CD4-positive, alpha-beta T cell treated with Interleukin-1 beta for 1 hour (primary cell): ENCODE measurements at regions not wholly inside any gene's neighbourhood (a gene's known extent, or its start where the extent isn't known, plus 50 kb on each side); places are given as distances from the start of the nearest gene placed in this dataset.
"Not testable (repeated sequence)": the region's sequence is repeated elsewhere in the genome, so short reads cannot be mapped to it uniquely, and the experiment has no call there.

Source experiments
- DNase-seq, 2 donors: peaks; one replicate each; pipeline ENCODE4 v3.0.0-alpha.2; 2020 to 2022

- no peak for DNase-seq
Observed at GRCh38 chr2:6073191-6074088, 381.3 kb downstream of the SOX11 start.

GRCh38 chr2:6074089-6074643 lies 382.0 kb downstream of the SOX11 start:
- no peak for DNase-seq

GRCh38 chr2:6077585-6077984 lies 385.4 kb downstream of the SOX11 start:
- DNase-seq = no peak

GRCh38 chr2:6078414-6078813 lies 386.2 kb downstream of the SOX11 start:
- no peak for DNase-seq

- no peak for DNase-seq
Observed at GRCh38 chr2:6079405-6079804, 387.2 kb downstream of the SOX11 start.

- DNase-seq = no peak
Observed at GRCh38 chr2:6080932-6081753, 389.0 kb downstream of the SOX11 start.

- no peak for DNase-seq
Observed at GRCh38 chr2:6081955-6082624, 389.9 kb downstream of the SOX11 start.

- no peak for DNase-seq
Observed at GRCh38 chr2:6082625-6083018, 390.4 kb downstream of the SOX11 start.

GRCh38 chr2:6083136-6083535 lies 391.0 kb downstream of the SOX11 start:
- DNase-seq = no peak

GRCh38 chr2:6089474-6089873 lies 397.3 kb downstream of the SOX11 start:
- DNase-seq = no peak

GRCh38 chr2:6103372-6103771 lies 411.2 kb downstream of the SOX11 start:
- DNase-seq = no peak

- DNase-seq = no peak
Observed at GRCh38 chr2:6103949-6104348, 411.8 kb downstream of the SOX11 start.

GRCh38 chr2:6107290-6107689 lies 415.1 kb downstream of the SOX11 start:
- no peak for DNase-seq

GRCh38 chr2:6109831-6110230 lies 417.6 kb downstream of the SOX11 start:
- DNase-seq = no peak

GRCh38 chr2:6111781-6112261 lies 419.6 kb downstream of the SOX11 start:
- no peak for DNase-seq

GRCh38 chr2:6113786-6114185 lies 421.6 kb downstream of the SOX11 start:
- no peak for DNase-seq

GRCh38 chr2:6127718-6128117 lies 435.5 kb downstream of the SOX11 start:
- no peak for DNase-seq

GRCh38 chr2:6139142-6139541 lies 447.0 kb downstream of the SOX11 start:
- DNase-seq = no peak

GRCh38 chr2:6139916-6140315 lies 447.7 kb downstream of the SOX11 start:
- no peak for DNase-seq

GRCh38 chr2:6140509-6140908 lies 448.3 kb downstream of the SOX11 start:
- no peak for DNase-seq

- no peak for DNase-seq
Observed at GRCh38 chr2:6143812-6144211, 451.6 kb downstream of the SOX11 start.

GRCh38 chr2:6147215-6147614 lies 455.0 kb downstream of the SOX11 start:
- DNase-seq = not testable (repeated sequence)

GRCh38 chr2:6148882-6149281 lies 456.7 kb downstream of the SOX11 start:
- DNase-seq = no peak
